ENCODE measurements at regions not wholly inside any gene's neighbourhood (a gene's known extent, or its start where the extent isn't known, plus 50 kb on each side); places are given as distances from the start of the nearest gene placed in this dataset.
A peak's percentile ranks its signal among the peaks of the same experiment; 100 is the strongest.

- DNase-seq (ENCODE audit: low spot score) (no peak), ATAC-seq (ENCODE audit: low read depth) (no peak)
- H3K27ac ChIP-seq (ENCODE audit: poor library complexity, severe bottlenecking): no peak overlapping the region
- H3K4me1 ChIP-seq (ENCODE audit: insufficient read depth, poor library complexity, severe bottlenecking): peaks cover 9% of the 10 kb centered on the region
- no peaks in the 10 kb centered on the region for H3K9me3 ChIP-seq (ENCODE audit: severe bottlenecking)
- no peak for TF ChIP-seq CTCF (IDR thresholded peaks at IDR 0.05; ENCODE audit: poor library complexity, severe bottlenecking)
- H3K4me3 ChIP-seq (ENCODE audit: severe bottlenecking): no peak overlapping the region
- H3K36me3 ChIP-seq (ENCODE audit: low read depth): no peaks in the 10 kb centered on the region
- H3K27me3 ChIP-seq (ENCODE audit: insufficient read depth, poor library complexity, severe bottlenecking): no peaks in the 10 kb centered on the region
Measured at GRCh38 chr2:223226264-223226663, 174.3 kb downstream of the KCNE4 start.

- no peak overlapping the region for H3K4me3 ChIP-seq (ENCODE audit: severe bottlenecking)
- no peaks in the 10 kb centered on the region for H3K27me3 ChIP-seq (ENCODE audit: insufficient read depth, poor library complexity, severe bottlenecking)
- no peak for TF ChIP-seq CTCF (IDR thresholded peaks at IDR 0.05; ENCODE audit: poor library complexity, severe bottlenecking)
- DNase-seq (ENCODE audit: low spot score): no peak
- ATAC-seq (ENCODE audit: low read depth): no peak
- no peaks in the 10 kb centered on the region for H3K9me3 ChIP-seq (ENCODE audit: severe bottlenecking)
- no peak overlapping the region for H3K27ac ChIP-seq (ENCODE audit: poor library complexity, severe bottlenecking)
- H3K36me3 ChIP-seq (ENCODE audit: low read depth): no peaks in the 10 kb centered on the region
- H3K4me1 ChIP-seq (ENCODE audit: insufficient read depth, poor library complexity, severe bottlenecking): peaks cover 9% of the 10 kb centered on the region
Measured at GRCh38 chr2:223227338-223227737, 175.3 kb downstream of the KCNE4 start.

GRCh38 chr2:223228871-223229270 lies 176.9 kb downstream of the KCNE4 start:
- DNase-seq (ENCODE audit: low spot score) (no peak), ATAC-seq (ENCODE audit: low read depth) (no peak)
- Histone ChIP-seq H3K9me3 (ENCODE audit: severe bottlenecking) (no peaks in the 10 kb centered on the region), H3K4me1 (ENCODE audit: insufficient read depth, poor library complexity, severe bottlenecking) (peaks cover 4% of the 10 kb centered on the region), H3K36me3 (ENCODE audit: low read depth) (no peaks in the 10 kb centered on the region), H3K27me3 (ENCODE audit: insufficient read depth, poor library complexity, severe bottlenecking) (no peaks in the 10 kb centered on the region), H3K27ac (ENCODE audit: poor library complexity, severe bottlenecking) (no peak overlapping the region), H3K4me3 (ENCODE audit: severe bottlenecking) (no peak overlapping the region)
- no peak for TF ChIP-seq CTCF (IDR thresholded peaks at IDR 0.05; ENCODE audit: poor library complexity, severe bottlenecking)

- TF ChIP-seq CTCF (IDR thresholded peaks at IDR 0.05; ENCODE audit: poor library complexity, severe bottlenecking): no peak
- ATAC-seq (ENCODE audit: low read depth) (peak; percentile 96), DNase-seq (ENCODE audit: low spot score) (no peak)
- no peak overlapping the region for H3K27ac ChIP-seq (ENCODE audit: poor library complexity, severe bottlenecking)
- H3K27me3 ChIP-seq (ENCODE audit: insufficient read depth, poor library complexity, severe bottlenecking): no peaks in the 10 kb centered on the region
- no peak overlapping the region for H3K4me3 ChIP-seq (ENCODE audit: severe bottlenecking)
- no peaks in the 10 kb centered on the region for H3K36me3 ChIP-seq (ENCODE audit: low read depth)
- H3K9me3 ChIP-seq (ENCODE audit: severe bottlenecking): no peaks in the 10 kb centered on the region
- H3K4me1 ChIP-seq (ENCODE audit: insufficient read depth, poor library complexity, severe bottlenecking): peaks cover 4% of the 10 kb centered on the region
Measured at GRCh38 chr2:223230352-223230751, 178.4 kb downstream of the KCNE4 start.

- H3K4me1 ChIP-seq (ENCODE audit: insufficient read depth, poor library complexity, severe bottlenecking): peaks cover 4% of the 10 kb centered on the region
- TF ChIP-seq CTCF (IDR thresholded peaks at IDR 0.05; ENCODE audit: poor library complexity, severe bottlenecking): no peak
- no peak overlapping the region for H3K27ac ChIP-seq (ENCODE audit: poor library complexity, severe bottlenecking)
- no peaks in the 10 kb centered on the region for H3K36me3 ChIP-seq (ENCODE audit: low read depth)
- H3K4me3 ChIP-seq (ENCODE audit: severe bottlenecking): no peak overlapping the region
- DNase-seq (ENCODE audit: low spot score) (no peak), ATAC-seq (ENCODE audit: low read depth) (no peak)
- H3K9me3 ChIP-seq (ENCODE audit: severe bottlenecking): no peaks in the 10 kb centered on the region
- H3K27me3 ChIP-seq (ENCODE audit: insufficient read depth, poor library complexity, severe bottlenecking): no peaks in the 10 kb centered on the region
Measured at GRCh38 chr2:223232285-223232684, 180.3 kb downstream of the KCNE4 start.

All from RWPE2 (cell line).